HG02852 (cell line): ENCODE measurements at regions not wholly inside any gene's neighbourhood (a gene's known extent, or its start where the extent isn't known, plus 50 kb on each side); places are given as distances from the start of the nearest gene placed in this dataset.

Source experiments
- ATAC-seq: cut with Tn5 transposase; IDR thresholded peaks from one replicate; pipeline ENCODE4 v1.9.1; 2021; ENCODE audit warnings: mild to moderate bottlenecking, moderate library complexity; ENCODE audit not compliant: unreplicated experiment

DNA sequence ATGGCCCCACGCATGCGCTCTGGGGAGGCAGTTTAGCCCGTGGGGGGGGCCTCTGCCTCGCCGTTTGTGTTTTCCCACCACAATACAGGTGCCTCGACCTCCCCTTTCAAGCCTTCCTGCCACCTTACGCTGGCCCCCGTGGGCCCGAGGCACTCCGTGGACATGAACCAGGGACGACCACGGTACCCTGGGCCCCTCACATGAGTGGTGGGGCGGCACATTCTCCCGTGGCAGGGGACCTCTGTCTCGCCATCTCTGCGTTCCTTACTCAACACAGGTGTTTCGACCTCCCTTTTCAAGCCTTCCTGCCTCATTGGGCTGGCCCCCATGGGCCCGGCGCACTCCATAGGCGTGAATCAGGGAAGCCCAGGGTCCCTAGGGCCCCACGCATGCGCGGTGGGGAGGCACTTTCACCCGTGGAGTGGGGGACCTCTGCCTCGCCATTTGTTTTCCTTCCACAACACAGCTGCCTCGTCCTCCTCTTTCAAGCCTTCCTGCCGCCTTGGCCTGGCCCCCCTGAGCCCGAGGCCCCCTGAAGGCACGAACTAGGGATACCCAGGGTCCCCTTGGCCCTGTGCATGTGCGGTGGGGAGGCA lies 339.5 kb downstream of the ALG10 start:
- no peak for ATAC-seq

DNA sequence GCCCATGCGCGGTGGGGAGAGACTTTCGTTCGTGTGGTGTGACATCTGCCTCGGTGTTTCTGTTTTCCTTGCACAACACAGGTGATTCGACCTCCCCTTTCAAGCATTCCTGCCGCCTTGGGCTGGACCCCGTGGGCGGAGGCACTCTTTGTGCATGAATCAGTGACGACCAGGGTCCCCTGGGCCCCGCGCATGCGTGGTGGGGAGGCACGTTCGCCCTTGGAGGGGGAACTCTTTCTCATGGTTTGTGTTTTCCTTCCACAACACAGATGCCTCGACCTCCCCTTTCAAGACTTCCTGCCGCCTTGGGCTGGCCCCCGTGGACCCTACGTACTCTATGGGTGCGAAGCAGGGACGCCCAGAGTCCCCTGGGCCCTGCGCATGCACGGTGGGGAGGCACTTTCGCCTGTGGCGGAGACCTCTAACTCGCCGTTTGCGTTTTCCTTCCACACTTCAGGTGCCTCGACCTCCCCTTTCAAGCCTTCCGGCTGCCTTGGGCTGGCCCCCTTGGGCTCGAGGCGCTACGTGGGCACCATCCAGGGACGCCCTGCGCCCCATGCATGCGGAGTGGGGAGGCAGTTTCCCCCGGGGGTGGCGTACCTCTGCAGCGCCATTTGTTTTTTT lies 340.9 kb downstream of the ALG10 start:
- ATAC-seq: no peak

DNA sequence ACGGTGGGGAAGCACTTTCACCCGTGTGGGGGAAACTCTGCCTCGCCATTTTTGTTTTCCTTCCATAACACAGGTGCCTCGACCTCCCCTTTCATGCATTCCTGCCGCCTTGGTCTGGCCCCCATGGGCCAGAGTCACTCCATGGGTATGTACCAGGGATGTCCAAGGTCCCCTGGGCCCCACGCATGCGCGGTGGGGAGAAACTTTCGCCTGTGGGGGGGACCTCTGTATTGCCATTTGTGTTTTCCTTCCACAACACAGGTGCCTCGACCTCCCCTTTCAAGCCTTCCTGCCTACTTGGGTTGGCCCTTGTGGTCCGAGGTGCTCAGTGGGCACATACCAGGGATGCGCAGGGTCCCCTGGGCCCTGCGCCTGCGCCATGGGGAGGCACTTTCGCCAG lies 345.8 kb downstream of the ALG10 start:
- ATAC-seq: no peak

DNA sequence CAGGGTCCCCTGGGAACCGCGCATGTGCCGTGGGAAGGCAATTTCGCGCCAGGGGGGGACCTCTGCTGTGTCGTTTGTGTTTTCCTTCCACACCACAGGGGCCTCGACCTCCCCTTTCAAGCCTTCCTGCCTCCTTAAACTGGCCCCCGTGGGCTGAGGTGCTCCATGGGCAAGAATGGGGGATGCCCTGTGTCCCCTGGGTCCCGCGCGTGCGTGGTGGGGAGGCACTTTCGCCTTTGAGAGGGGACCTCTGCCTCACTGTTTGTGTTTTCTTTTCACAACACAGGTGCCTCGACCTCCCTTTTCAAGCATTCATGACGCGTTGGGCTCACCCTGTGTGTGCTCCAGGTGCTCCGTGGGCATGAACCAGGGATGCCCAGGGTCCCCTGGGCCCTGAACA lies 348.8 kb downstream of the ALG10 start:
- no peak for ATAC-seq

DNA sequence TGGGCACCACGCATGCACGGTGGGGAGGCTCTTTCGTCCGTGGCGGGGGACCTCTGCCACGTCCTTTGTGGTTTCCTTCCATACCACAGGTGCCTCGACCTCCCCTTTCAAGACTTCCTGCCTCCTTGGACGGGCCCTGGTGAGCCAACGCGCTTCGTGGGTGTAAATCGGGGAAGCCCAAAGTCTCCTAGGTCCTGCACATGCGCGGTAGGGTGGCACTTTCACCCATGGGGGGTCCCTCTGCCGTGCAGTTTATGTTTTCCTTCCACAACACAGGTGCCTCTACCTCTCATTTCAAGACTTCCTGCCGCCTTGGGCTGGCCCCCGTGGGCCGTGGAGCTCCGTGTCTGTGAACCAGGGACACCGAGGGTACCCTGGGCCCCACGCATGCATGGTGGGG lies 349.7 kb downstream of the ALG10 start:
- ATAC-seq: no peak

DNA sequence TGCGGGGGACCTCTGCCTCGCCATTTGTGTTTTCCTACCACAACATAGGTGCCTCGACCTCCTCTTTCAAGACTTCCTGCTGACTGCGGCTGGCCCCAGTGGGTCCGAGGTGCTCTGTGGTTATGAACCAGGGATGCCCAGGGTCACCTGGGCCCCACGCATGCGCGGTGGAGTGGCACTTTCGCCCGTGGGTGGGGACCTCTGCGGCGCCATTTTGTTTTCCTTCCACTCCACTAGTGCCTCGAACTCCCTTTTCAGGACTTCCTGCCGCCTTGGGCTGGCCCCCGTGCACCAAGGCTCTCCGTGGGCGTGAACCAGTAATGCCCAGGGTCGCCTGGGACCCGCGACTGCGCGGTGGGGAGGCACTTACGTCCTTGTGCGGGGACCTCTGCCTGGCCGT lies 351.6 kb downstream of the ALG10 start:
- no peak for ATAC-seq

DNA sequence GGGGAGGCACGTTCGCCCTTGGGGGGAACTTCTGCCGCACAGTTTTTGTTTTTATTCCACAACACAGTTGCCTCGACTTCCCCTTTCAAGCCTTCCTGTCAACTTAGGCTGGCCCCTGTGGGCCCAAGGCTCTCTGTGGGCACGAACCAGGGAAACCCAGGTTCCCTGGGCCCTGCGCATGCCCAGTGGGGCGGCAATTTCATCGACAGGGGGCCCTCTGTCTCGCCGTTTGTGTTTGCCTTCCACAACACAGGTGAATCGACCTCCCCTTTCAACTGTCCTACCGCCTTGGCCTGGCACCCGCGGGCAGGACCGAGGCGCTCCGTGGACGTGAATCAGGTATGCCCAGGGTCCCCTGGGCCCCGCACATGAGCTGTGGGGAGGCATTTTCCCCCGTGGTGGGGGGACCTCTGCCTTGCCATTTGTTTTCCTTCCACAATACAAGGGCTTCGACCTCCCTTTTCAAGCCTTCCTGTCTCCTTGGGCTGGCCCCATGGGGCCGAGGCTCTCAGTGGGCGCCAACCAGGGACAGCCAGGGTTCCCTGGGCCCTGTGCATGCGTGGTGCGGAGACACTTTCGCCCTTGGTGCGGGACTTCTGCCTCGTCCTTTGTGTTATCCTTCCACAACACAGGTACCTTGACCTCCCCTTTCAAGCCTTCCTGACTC lies 354.0 kb downstream of the ALG10 start:
- ATAC-seq: no peak

DNA sequence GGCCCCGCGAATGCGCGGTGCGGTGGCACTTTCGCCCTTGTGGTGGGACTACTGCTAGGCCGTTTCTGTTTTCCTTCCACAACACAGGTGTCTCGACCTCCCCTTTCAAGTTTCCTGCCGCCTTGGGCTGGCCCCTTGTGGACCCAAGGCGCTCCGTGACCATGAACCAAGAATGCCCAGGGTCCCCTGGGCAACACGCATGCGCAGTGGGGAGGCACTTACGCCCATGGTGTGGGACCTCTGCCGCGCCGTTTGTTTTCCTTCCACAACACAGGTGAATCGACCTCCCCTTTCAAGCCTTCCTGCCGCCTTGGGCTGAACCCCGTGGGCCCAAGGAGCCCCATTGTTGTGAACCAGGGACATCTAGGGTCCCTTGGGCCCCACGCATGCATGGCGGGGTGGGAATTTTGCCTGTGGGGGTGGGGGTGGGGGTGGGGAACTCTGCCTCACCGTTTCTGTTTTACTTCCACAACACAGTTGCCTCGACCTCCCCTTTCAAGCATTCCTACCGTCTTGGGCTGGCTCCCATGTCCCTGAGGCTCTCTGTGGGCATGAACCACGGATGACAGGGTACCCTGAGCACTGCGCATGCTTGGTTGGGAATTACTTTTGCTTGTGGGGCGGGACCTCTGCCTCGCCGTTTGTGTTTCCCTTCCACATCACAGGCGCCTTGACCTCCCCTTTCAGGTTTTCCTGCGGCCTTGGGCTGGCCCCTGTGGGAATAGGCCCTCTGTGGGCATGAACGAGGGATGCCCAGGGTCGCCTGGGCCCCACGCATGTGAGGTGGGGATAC lies 355.1 kb downstream of the ALG10 start:
- no peak for ATAC-seq

DNA sequence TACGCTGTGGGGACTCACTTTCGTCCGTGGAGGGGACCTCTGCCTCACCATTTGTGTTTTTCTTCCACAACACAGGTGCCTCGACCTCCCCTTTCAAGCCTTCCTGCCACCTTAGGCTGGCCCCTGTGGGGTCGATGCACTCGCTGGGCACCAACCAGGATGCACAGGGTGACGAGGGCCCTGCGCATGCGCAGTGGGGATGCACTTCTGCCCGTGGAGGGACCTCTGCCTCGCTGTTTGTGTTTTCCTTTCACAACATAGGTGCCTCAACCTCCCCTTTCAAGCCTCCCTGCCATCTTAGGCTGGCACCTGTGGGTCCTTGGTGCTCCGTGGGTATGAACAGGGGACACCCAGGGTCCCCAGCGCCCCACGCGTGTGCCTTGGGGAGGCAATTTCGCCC lies 356.8 kb downstream of the ALG10 start:
- ATAC-seq: no peak

DNA sequence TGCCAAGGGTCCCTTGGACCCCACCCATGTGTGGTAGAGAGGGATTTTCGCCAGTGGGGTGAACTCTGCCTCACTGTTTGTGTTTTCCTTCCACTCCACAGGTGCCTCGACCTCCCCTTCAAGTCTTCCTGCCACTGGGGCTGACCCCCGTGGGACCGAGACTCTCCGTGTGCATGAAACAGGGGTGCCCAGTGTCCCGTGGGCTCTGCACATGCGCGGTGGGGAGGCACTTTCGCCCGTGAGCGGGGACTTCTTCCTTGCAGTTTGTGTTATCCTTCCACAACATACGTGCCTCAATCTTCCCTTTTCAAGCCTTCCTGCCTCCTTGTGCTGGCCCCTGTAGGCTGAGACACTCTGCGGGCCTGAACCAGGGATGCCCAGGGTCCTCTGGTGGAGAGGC lies 362.4 kb downstream of the ALG10 start:
- no peak for ATAC-seq

DNA sequence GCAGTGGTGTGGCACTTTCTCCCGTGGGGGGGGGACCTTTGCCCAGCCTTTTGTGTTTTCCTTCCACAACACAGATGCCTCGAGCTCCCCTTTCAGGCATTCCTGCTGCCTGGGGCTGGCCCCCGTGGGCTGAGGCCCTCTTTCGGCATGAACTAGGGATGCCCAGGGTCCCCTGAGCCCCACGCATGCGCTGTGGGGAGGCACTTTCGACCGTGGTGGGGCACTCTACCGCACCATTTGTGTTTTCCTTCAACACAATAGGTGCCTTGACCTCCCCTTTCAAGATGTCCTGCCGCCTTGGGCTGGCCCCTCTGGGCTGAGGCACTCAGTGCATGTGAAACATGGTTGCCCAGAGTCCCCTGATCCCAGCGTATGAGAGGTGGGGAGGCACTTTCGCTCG lies 363.7 kb downstream of the ALG10 start:
- no peak for ATAC-seq

DNA sequence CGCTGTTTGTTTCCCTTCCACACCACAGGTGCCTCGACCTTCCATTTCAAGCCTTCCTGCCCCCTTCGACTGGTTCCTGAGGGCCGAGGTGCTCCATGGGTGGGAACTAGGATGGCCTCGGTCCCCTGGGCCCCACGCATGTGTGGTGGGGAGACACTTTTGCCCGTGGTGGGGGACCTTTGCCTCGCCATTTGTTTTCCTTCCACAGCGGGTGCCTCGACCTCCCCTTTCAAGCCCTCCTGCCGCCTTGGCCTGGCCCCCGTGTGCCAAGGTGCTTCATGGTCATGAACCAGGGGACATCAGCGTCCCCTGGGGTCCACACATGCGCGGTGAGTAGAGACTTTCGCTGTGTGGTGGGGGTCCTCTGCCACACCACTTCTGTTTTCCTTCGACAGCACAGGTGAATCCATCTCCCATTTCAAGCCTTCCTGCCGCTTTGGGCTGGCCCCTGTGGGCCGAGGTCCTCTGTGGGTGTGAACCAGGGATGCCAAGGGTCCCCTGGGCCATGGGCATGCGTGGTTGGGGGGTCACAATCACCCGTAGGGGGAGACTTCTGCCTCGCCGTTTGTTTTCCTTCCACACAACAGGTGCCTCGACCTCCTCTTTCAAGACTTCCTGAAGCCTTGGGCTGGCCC lies 364.4 kb downstream of the ALG10 start:
- ATAC-seq: no peak

DNA sequence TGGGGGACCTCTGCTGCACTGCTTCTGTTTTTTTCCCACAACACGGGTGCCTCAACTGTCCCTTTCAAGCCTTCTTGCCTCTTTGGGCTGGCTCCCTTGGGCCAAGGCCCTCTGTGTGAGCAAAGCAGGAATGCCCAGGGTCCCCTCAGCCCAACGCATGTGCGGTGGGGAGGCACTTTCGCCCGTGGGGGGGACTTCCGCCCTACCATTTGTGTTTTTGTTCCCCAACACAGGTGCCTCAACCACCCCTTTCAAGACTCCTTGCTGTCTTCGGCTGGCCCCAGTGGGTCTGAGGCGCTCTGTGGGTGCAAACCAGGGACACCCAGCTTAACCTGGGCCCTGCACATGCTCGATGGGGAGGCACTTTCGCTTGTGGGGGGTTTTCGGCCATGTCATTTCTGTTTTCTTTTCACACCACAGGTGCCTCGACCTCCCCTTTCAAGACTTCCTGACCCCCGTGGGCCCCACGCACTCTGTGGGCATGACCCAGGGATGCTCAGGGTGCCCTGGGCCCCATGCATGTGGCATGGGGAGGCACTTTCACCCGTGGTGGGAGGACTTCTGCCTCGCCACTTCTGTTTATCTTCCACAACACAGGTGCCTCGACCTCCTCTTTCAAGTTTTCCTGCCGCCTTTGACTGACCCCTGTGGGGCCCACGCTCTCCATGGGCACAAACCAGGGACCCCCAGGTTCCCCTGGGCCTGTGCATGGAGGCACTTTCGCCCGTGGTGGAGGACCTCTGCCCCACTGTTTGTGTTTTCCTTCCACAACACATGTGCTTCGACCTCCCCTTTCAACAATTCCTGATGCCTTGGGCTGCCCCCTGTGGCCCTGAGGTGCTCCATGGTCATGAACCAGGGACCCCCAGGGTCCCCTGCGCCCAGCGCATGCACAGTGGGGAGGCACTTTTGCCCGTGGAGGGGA lies 365.7 kb downstream of the ALG10 start:
- no peak for ATAC-seq

DNA sequence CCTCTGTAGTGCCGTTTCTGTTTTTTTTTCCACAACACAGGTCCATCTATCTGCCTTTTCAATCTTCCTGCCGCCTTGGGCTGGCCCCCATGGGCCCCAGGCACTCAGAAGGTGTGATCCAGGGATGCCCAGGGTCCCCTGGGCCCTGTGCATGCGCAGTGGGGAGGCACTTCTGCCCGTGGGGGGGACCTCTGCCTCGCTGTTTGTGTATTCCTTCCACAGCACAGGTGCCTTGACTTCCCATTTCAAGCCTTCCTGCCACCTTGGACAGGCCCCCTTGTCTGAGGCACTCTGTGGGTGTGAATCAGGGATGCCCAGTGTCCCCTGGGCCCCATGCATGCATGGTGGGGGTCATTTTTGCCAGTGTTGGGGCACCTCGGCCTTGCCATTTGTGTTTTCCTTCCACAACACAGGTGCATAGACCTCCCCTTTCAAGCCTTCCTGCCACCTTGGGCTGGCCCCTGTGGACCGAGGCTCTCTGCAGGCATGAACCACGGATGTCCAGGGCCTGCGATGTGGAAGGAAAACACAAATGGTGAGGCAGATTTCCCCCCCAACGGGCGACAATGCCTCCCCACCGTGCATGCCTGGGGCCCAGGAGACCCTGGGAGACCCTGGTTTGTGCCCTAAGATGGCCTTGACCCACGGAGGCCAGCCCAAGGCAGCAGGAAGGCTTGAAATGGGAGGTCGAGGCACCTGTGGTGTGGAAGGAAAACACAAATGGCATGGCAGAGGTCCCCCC lies 366.5 kb downstream of the ALG10 start:
- no peak for ATAC-seq

DNA sequence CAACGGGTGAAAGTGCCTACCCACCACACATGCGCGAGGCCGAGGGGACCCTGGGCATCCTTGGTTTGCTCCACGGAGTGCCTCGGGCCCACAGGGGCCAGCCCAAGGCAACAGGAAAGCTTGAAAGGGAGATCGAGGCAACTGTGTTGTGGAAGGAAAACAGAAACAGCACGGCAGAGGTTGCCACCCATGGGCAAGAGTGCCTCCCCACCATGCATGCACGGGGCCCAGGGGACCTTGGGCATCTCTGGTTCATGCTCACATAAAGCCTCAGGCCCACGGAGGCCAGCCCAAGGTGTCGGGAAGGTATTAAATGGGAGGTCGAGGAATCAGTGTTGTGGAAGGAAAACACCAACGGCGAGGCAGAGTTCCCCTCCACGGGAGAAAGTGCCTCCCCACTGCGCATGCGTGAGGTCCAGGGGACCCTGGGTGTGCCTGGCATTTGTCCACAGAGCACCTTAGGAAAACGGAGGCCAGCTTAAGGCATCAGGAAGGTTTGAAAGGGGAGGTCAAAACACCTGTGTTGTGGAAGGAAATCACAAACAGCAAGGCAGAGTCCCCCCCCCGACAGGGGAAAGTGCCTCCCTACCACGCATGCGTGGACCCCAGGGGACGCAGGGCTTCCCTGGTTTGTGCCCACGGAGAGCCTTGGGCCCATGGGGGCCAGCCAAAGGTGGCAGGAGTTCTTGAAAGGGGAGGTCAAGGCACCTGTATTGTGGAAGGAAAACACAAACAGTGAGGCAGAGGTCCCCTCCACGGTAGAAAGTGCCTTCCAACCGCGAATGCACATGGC lies 367.3 kb downstream of the ALG10 start:
- no peak for ATAC-seq

DNA sequence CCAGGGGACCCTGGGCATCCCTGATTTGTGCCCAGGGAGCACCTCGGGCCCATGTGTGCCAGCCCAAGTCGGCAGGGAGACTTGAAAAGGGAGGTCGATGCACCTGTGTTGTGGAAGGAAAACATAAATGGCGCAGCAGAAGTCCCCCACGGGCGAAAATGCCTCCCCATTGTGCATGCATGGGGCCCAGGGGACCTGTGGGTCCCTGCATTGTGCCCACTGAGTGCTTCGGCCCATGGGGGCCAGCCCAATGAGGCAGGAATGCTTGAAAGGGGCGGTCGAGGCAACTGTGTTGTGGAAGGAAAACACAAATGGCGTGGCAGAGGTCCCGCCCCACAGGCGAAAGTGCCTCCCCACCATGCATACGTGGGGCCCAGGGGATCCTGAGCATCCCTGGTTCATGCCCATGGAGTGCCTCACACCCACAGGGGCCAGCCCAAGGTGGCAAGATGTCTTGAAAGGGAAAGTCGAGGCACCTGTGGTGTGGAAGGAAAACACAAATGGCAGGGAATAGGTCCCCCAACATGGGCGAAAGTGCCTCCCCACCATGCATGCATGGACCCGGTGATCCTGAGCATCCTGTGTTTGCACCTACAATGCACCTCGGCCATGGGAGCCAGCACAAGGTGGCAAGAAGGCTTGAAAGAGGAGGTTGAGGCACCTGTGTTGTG lies 368.0 kb downstream of the ALG10 start:
- no peak for ATAC-seq

DNA sequence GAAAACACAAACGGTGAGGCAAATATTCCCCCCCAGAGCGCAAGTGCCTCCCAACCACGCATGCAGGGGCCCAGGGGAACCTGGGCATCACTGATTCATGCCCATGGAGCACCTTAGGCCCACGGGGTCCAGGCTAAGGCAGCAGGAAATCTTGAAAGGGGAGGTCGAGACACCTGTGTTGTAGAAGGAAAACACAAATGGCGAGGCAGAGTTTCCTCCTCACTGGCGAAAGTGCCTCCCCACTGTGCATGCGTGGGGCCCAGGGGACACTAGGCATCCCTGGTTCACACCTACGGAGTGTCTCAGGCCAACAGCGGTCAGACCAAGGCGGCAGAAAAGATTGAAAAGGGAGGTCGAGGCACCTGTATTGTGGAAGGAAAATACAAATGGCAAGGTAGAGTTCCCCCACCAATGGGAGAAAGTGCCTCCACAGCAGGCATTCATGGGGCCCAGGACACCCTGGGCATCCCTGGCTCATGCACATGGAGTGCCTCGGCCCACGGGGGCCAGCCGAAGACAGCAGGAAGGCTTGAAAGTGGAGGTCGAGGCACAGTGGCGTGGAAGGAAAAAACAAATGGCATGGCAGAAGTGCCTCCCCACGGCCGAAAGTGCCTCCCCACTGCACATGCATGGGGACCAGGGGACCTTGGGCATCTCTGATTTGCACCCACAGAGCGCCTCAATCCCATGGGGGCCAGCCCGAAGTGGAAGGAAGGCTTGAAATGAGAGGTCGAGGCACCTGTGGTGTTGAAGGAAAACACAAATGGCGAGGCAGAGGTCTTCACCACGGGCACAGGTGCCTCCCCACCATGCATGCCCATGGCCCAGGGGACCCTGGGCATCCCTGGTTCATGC lies 368.8 kb downstream of the ALG10 start:
- no peak for ATAC-seq
